NT2/D1 (cell line): ENCODE measurements at regions not wholly inside any gene's neighbourhood (a gene's known extent, or its start where the extent isn't known, plus 50 kb on each side); places are given as distances from the start of the nearest gene placed in this dataset.
"Not testable (repeated sequence)": the region's sequence is repeated elsewhere in the genome, so short reads cannot be mapped to it uniquely, and the experiment has no call there.

Source experiments
- DNase-seq: peaks from one replicate; pipeline ENCODE4 v3.0.0-alpha.2; 2011; ENCODE audit warnings: low read depth, low spot score
- H3K27me3 ChIP-seq: 2 replicates; pipeline ENCODE4 v1.6.0; 2011; ENCODE audit warnings: mild to moderate bottlenecking; ENCODE audit not compliant: insufficient read length, insufficient read depth
- H3K36me3 ChIP-seq: 2 replicates; pipeline ENCODE4 v1.6.1; 2011; ENCODE audit warnings: mild to moderate bottlenecking, low read length, mixed read lengths; ENCODE audit not compliant: insufficient read depth, insufficient read length
- H3K4me1 ChIP-seq: 2 replicates; pipeline ENCODE4 v1.5.1; 2011; ENCODE audit not compliant: insufficient read depth, insufficient read length
- H3K4me3 ChIP-seq: 2 replicates; pipeline ENCODE4 v1.5.1; 2011; ENCODE audit warnings: low read depth; ENCODE audit not compliant: insufficient read length
- H3K9ac ChIP-seq: 2 replicates; pipeline ENCODE4 v1.6.0; 2011; ENCODE audit warnings: low read depth; ENCODE audit not compliant: insufficient read length
- H3K9me3 ChIP-seq: 2 replicates; pipeline ENCODE4 v1.5.1; 2011; ENCODE audit warnings: mild to moderate bottlenecking, low read length; ENCODE audit not compliant: insufficient read depth
- SUZ12 ChIP-seq: IDR thresholded peaks from 2 replicates; pipeline ENCODE4 v1.6.1; 2011; ENCODE audit not compliant: insufficient read length, insufficient read depth; ENCODE audit errors: extremely low read depth
- YY1 ChIP-seq: IDR thresholded peaks from 2 replicates; pipeline ENCODE4 v1.6.1; 2011; ENCODE audit not compliant: insufficient read length, insufficient read depth
- ZNF274 ChIP-seq: IDR thresholded peaks from 2 replicates; pipeline ENCODE4 v1.6.1; 2011; ENCODE audit warnings: mild to moderate bottlenecking, low read depth, low read length

DNA sequence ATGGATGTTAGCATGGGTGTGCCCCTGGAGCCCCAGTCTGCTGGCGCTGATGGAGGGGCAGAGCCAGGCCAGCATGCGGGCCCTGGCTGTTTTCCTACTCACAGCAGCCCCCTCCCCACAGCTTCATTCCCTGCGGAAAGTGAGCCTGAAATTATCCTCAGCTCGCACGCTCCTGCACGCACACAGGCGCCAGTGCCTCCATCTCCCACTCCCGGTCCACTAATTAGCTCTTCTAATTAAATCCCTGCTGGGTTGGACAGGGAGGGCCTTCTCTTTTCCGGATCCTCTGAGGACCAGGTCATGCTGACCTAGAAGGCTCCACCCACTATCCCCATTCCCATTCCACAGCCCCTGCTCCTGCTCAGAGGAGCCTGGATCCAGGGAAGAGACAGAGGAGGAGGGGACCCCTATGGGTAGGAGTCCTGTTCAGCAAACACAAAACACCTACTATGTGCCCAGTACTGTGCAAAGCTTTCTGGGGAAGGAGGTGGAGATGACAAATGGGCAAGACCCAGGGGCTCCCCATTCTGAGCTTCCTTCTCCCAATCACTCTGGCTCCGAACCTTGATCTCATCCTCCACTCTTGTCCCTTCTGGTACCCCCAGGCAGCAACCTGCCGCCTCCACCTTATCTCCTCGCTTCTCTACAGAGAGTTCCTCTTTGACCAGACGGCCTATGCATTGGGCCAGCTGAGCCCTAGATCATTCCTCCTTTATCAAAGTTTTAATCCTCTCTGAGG lies 70.2 kb upstream of the CCDC167 start:
- no peak for DNase-seq
- TF ChIP-seq YY1 (no peak), SUZ12 (no peak), ZNF274 (no peak)
- no peak overlapping the region for H3K9ac ChIP-seq
- H3K4me1 ChIP-seq: peaks cover 6% of the 10 kb centered on the region
- no peaks in the 10 kb centered on the region for H3K36me3 ChIP-seq
- H3K27me3 ChIP-seq: peaks cover 14% of the 10 kb centered on the region
- H3K4me3 ChIP-seq: no peak overlapping the region
- H3K9me3 ChIP-seq: no peaks in the 10 kb centered on the region

- Histone ChIP-seq H3K4me3 (no peak overlapping the region), H3K9ac (no peak overlapping the region), H3K4me1 (peaks cover 9% of the 10 kb centered on the region), H3K9me3 (no peaks in the 10 kb centered on the region), H3K36me3 (no peaks in the 10 kb centered on the region), H3K27me3 (peaks cover 14% of the 10 kb centered on the region)
- no peak for DNase-seq
- TF ChIP-seq YY1 (no peak), SUZ12 (no peak), ZNF274 (no peak)
Observed at GRCh38 chr6:37569317-37569716, 69.6 kb upstream of the CCDC167 start.

DNA sequence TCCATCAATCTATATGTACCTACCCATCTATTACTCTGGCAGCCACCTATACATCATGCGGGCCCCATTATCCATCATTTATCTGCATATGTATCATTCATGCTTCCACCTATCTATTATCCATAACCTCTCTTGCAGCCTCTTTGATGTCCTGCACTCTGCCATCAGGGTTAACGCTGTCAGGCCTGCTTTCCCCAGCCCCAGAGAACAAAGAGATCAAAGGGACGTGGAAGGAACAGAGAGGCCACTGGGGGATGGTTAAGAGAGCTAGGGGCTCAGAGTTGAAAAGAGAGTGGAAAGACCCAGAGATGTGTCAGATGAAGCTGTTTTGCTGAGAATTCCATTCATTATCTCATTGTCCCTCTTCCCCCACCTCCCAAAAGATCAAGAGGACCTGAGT lies 67.3 kb upstream of the CCDC167 start:
- H3K4me3 ChIP-seq: no peak overlapping the region
- peaks cover 11% of the 10 kb centered on the region for H3K27me3 ChIP-seq
- DNase-seq: no peak
- TF ChIP-seq SUZ12 (no peak), ZNF274 (no peak), YY1 (no peak)
- no peaks in the 10 kb centered on the region for H3K9me3 ChIP-seq
- H3K9ac ChIP-seq: no peak overlapping the region
- no peaks in the 10 kb centered on the region for H3K36me3 ChIP-seq
- H3K4me1 ChIP-seq: peaks cover 15% of the 10 kb centered on the region

GRCh38 chr6:37566111-37566949 lies 66.6 kb upstream of the CCDC167 start:
- Histone ChIP-seq H3K9me3 (no peaks in the 10 kb centered on the region), H3K36me3 (no peaks in the 10 kb centered on the region), H3K27me3 (peaks cover 6% of the 10 kb centered on the region), H3K4me3 (peak overlapping the region; percentile 30), H3K4me1 (peaks cover 15% of the 10 kb centered on the region), H3K9ac (peak overlapping the region; percentile 56)
- TF ChIP-seq YY1 (no peak), ZNF274 (no peak), SUZ12 (no peak)
- peak; percentile 48 for DNase-seq

DNA sequence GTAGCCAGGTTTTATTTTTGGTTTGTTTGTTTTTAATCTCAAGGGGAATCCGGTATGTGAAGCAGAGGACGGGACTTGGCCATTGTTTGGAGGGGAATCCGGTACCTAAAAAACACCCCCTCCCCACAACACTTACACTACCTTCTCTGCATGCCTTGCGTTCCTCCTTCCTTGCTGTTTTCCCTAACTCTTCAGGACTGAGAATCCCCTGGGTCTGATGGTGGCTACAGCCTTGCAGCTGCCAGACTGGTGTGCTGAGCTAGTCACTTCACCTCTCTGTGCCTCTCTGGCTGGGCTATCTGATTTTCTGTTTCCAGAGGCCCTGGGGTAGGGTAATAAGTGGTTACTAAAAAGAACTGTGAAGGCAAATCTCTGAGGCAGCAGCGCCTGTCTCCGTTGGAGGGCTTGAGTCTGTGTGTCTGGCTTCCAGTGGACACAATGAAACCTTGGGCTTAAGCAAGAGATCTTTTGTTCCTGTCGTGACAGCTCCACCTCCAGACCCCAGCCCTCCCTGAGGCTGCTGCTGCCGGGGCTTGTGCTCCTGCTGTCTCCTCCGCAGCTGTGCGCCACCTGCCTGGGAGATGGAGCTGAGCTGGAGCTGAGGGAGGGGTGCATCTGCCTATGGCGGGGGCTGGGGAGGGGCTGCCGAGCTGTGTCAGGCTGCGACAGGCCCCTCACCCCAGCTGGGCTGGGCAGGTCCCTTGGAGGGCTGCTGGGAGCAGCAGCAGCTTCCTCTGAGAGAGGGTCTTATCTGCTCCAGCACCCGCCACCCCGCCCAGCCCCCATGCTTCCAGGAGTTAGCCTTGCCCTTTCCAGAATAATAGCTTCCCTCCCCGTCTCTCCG lies 65.8 kb upstream of the CCDC167 start:
- Histone ChIP-seq H3K4me1 (peaks cover 15% of the 10 kb centered on the region), H3K36me3 (no peaks in the 10 kb centered on the region), H3K4me3 (peak overlapping the region; percentile 30), H3K27me3 (no peaks in the 10 kb centered on the region), H3K9ac (peak overlapping the region; percentile 61), H3K9me3 (peaks cover 4% of the 10 kb centered on the region; the same call in 1 of the 2 replicates)
- DNase-seq: peak; percentile 59
- TF ChIP-seq ZNF274: no peak
- TF ChIP-seq YY1: no peak
- TF ChIP-seq SUZ12: no peak

GRCh38 chr6:37562926-37563288 lies 63.2 kb upstream of the CCDC167 start:
- not testable (repeated sequence) for H3K36me3 ChIP-seq, DNase-seq, H3K9ac ChIP-seq, H3K27me3 ChIP-seq, H3K4me3 ChIP-seq, H3K9me3 ChIP-seq
- peaks cover 15% of the 10 kb centered on the region for H3K4me1 ChIP-seq

DNA sequence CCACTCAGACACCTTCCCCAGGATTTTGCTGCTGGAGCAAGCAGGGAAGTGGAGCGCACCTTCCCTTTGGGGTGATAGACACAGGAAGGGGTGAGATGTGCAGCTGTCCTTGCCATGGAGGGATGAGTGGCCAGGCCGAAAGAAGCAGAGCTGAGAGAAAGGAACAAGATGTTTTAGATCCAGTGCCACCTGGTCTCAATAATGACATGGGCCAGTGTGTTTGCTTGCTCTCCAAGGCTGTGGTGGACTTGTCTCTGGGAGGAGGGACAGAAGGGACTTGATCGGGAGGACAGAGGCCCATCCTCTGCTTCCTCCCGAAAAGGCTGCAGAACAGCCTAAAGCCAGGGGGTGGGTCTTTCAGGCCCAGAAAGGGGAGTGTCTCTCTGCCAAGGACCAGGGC lies 61.7 kb upstream of the CCDC167 start:
- Histone ChIP-seq H3K27me3 (no peaks in the 10 kb centered on the region), H3K4me3 (no peak overlapping the region), H3K9me3 (peaks cover 4% of the 10 kb centered on the region; the same call in 1 of the 2 replicates), H3K4me1 (peaks cover 15% of the 10 kb centered on the region), H3K9ac (no peak overlapping the region), H3K36me3 (no peaks in the 10 kb centered on the region)
- TF ChIP-seq YY1: no peak
- no peak for TF ChIP-seq ZNF274
- TF ChIP-seq SUZ12: no peak
- no peak for DNase-seq
